ENCODE measurements at regions not wholly inside any gene's neighbourhood (a gene's known extent, or its start where the extent isn't known, plus 50 kb on each side); places are given as distances from the start of the nearest gene placed in this dataset.

- TF ChIP-seq CTCF (conservative IDR thresholded peaks at IDR 0.05), result no peak
- no peak overlapping the region for H3K27ac ChIP-seq
These were observed 186.0 kb upstream of the KBTBD8 start for GRCh38 chr3:66812136-66812535.

- no peak for TF ChIP-seq CTCF (conservative IDR thresholded peaks at IDR 0.05)
- H3K27ac ChIP-seq, result no peak overlapping the region
These were observed 185.4 kb upstream of the KBTBD8 start for GRCh38 chr3:66812741-66813140.

- TF ChIP-seq CTCF (conservative IDR thresholded peaks at IDR 0.05), result peak; percentile 83
- no peak overlapping the region for H3K27ac ChIP-seq
These were observed 181.9 kb upstream of the KBTBD8 start for GRCh38 chr3:66816090-66816761.

GRCh38 chr3:66817951-66818557 is 180.1 kb upstream of the KBTBD8 start:
- no peak for TF ChIP-seq CTCF (conservative IDR thresholded peaks at IDR 0.05)
- H3K27ac ChIP-seq, result no peak overlapping the region

- no peak overlapping the region for H3K27ac ChIP-seq
- no peak for TF ChIP-seq CTCF (conservative IDR thresholded peaks at IDR 0.05)
These were observed 178.1 kb upstream of the KBTBD8 start for GRCh38 chr3:66819993-66820501.

GRCh38 chr3:66822186-66823008 is 175.7 kb upstream of the KBTBD8 start:
- peak; percentile 87 for TF ChIP-seq CTCF (conservative IDR thresholded peaks at IDR 0.05)
- H3K27ac ChIP-seq, result no peak overlapping the region

GRCh38 chr3:66823009-66823397 is 175.1 kb upstream of the KBTBD8 start:
- no peak for TF ChIP-seq CTCF (conservative IDR thresholded peaks at IDR 0.05)
- H3K27ac ChIP-seq, result no peak overlapping the region

Measured in VCaP (cell line).